OCI-LY1 (cell line): ENCODE measurements at regions not wholly inside any gene's neighbourhood (a gene's known extent, or its start where the extent isn't known, plus 50 kb on each side); places are given as distances from the start of the nearest gene placed in this dataset.

Experiments
- H2AFZ ChIP-seq: fragments of 200-600 bp; sonication (generic), shearing (Covaris generic); 2 replicates; pipeline ENCODE4 v1.6.0; 2014; ENCODE audit warnings: antibody characterized with exemption, mild to moderate bottlenecking, low read length
- H3F3A ChIP-seq: fragments of 200-600 bp; sonication (generic), shearing (Covaris generic); 2 replicates; pipeline ENCODE4 v1.6.0; 2014; ENCODE audit warnings: mild to moderate bottlenecking, antibody characterized with exemption, low read length, moderate library complexity; ENCODE audit not compliant: insufficient read depth
- H3K27ac ChIP-seq: fragments of 200-600 bp; sonication (generic); 2 replicates; pipeline ENCODE4 v1.5.1; 2014; ENCODE audit warnings: low read length, mixed run types, mild to moderate bottlenecking, low read depth; ENCODE audit not compliant: poor library complexity, severe bottlenecking
- H3K27me3 ChIP-seq: fragments of 200-600 bp; sonication (generic); 2 replicates; pipeline ENCODE4 v1.6.0; 2014; ENCODE audit warnings: antibody characterized with exemption, mild to moderate bottlenecking, low read length, moderate library complexity; ENCODE audit not compliant: insufficient read depth
- H3K36me3 ChIP-seq: fragments of 200-600 bp; sonication (generic); 2 replicates; pipeline ENCODE4 v1.6.1; 2014; ENCODE audit warnings: mild to moderate bottlenecking, antibody characterized with exemption, low read length, moderate library complexity, mixed read lengths; ENCODE audit not compliant: insufficient read depth
- H3K4me1 ChIP-seq: fragments of 200-600 bp; sonication (generic); 2 replicates; pipeline ENCODE4 v1.5.1; 2014; ENCODE audit warnings: mild to moderate bottlenecking, low read length, moderate library complexity; ENCODE audit not compliant: insufficient read depth, severe bottlenecking
- H3K4me2 ChIP-seq: fragments of 200-600 bp; sonication (generic), shearing (Covaris generic); 2 replicates; pipeline ENCODE4 v1.6.1; 2014; ENCODE audit warnings: low read length
- H3K4me3 ChIP-seq: fragments of 200-600 bp; sonication (generic); 2 replicates; pipeline ENCODE4 v1.5.1; 2014; ENCODE audit warnings: low read length, low read depth, mild to moderate bottlenecking, mixed read lengths; ENCODE audit not compliant: poor library complexity, severe bottlenecking
- H3K79me2 ChIP-seq: fragments of 200-600 bp; shearing (Covaris generic); 2 replicates; pipeline ENCODE4 v1.6.1; 2016; ENCODE audit warnings: mixed run types, low read length, mixed read lengths; ENCODE audit not compliant: insufficient read depth
- H3K9ac ChIP-seq: fragments of 200-600 bp; sonication (generic), shearing (Covaris generic); 2 replicates; pipeline ENCODE4 v1.6.1; 2014; ENCODE audit warnings: mild to moderate bottlenecking, low read length, mixed read lengths
- H3K9me2 ChIP-seq: fragments of 200-600 bp; sonication (generic), shearing (Covaris generic); 2 replicates; pipeline ENCODE4 v1.6.1; 2014; ENCODE audit warnings: low read depth, mild to moderate bottlenecking, low read length, mixed read lengths
- H3K9me3 ChIP-seq: fragments of 200-600 bp; shearing (Covaris generic); 2 replicates; pipeline ENCODE4 v1.6.1; 2014; ENCODE audit warnings: low read length, mixed read lengths
- H4K20me1 ChIP-seq: fragments of 200-600 bp; sonication (generic), shearing (Covaris generic); 2 replicates; pipeline ENCODE4 v1.6.0; 2016; ENCODE audit warnings: mild to moderate bottlenecking, low read length; ENCODE audit not compliant: insufficient read depth
- CTCF ChIP-seq: fragments of 200-600 bp; sonication (generic), shearing (Covaris generic); IDR thresholded peaks from 2 replicates; pipeline ENCODE4 v1.5.1; 2017; ENCODE audit warnings: mild to moderate bottlenecking, antibody characterized with exemption, low read length, moderate library complexity, mixed read lengths
- EZH2 ChIP-seq: fragments of 200-600 bp; sonication (generic), shearing (Covaris generic); IDR thresholded peaks from 2 replicates; pipeline ENCODE4 v1.8.0; 2017; ENCODE audit warnings: borderline replicate concordance, mixed run types, mild to moderate bottlenecking, antibody characterized with exemption, low read length, moderate library complexity, mixed read lengths

- Histone ChIP-seq H3K27me3 (no peaks in the 10 kb centered on the region), H3K4me1 (no peaks in the 10 kb centered on the region), H2AFZ (0 out of 2 replicates have a peak overlapping the region, but pooled peaks have one; percentile 88), H3K27ac (no peak overlapping the region), H3F3A (no peaks in the 10 kb centered on the region), H3K9me2 (no peaks in the 10 kb centered on the region), H3K4me3 (no peak overlapping the region), H3K4me2 (no peak overlapping the region), H3K9me3 (no peaks in the 10 kb centered on the region), H3K9ac (no peak overlapping the region), H4K20me1 (no peaks in the 10 kb centered on the region), H3K36me3 (no peaks in the 10 kb centered on the region), H3K79me2 (no peaks in the 10 kb centered on the region)
- TF ChIP-seq CTCF, result no peak
These were observed 784.8 kb downstream of the EPHA7 start for GRCh38 chr6:92634561-92634960.

- TF ChIP-seq CTCF (no peak), EZH2 (no peak)
- H3K9me3 ChIP-seq, result no peaks in the 10 kb centered on the region
- H3K27me3 ChIP-seq, result no peaks in the 10 kb centered on the region
- no peak overlapping the region for H3K9ac ChIP-seq
- no peaks in the 10 kb centered on the region for H3F3A ChIP-seq
- no peak overlapping the region for H3K4me3 ChIP-seq
- H2AFZ ChIP-seq, result no peak overlapping the region
- H3K27ac ChIP-seq, result no peak overlapping the region
- peaks cover 9% of the 10 kb centered on the region for H3K4me1 ChIP-seq
- no peak overlapping the region for H3K4me2 ChIP-seq
- H3K9me2 ChIP-seq, result no peaks in the 10 kb centered on the region
- no peaks in the 10 kb centered on the region for H3K79me2 ChIP-seq
- H4K20me1 ChIP-seq, result no peaks in the 10 kb centered on the region
- H3K36me3 ChIP-seq, result no peaks in the 10 kb centered on the region
These were observed 795.9 kb downstream of the EPHA7 start for GRCh38 chr6:92623431-92623830.

GRCh38 chr6:92617721-92618120 lies 801.6 kb downstream of the EPHA7 start:
- Histone ChIP-seq H4K20me1 (no peaks in the 10 kb centered on the region), H3K9me2 (no peaks in the 10 kb centered on the region), H3F3A (no peaks in the 10 kb centered on the region), H3K27me3 (no peaks in the 10 kb centered on the region), H3K4me1 (peaks cover 16% of the 10 kb centered on the region), H3K9ac (no peak overlapping the region), H3K9me3 (peaks cover 2% of the 10 kb centered on the region; the same call in 1 of the 2 replicates), H3K4me2 (peak overlapping the region; percentile 25; the same call in 1 of the 2 replicates), H3K79me2 (no peaks in the 10 kb centered on the region), H3K4me3 (no peak overlapping the region), H2AFZ (no peak overlapping the region), H3K36me3 (no peaks in the 10 kb centered on the region), H3K27ac (peak overlapping the region; percentile 69)
- TF ChIP-seq CTCF (peak; percentile 20; the same call in 1 of the 2 replicates), EZH2 (no peak)
